Calu3 (cell line): ENCODE measurements at regions not wholly inside any gene's neighbourhood (a gene's known extent, or its start where the extent isn't known, plus 50 kb on each side); places are given as distances from the start of the nearest gene placed in this dataset.
"Not testable (repeated sequence)": the region's sequence is repeated elsewhere in the genome, so short reads cannot be mapped to it uniquely, and the experiment has no call there.

Experiments
- BruUV-seq: library from RNA; stranded (reverse); fragments of 400-500 nt; replicated peaks from 2 replicates; lab custom pipeline; 2021; lab: Mats Ljungman, UMichigan
- CTCF ChIA-PET: fragments of 300-600 bp; sonication (Branson Sonifier 250); formaldehyde crosslinking; loops from one replicate; lab custom pipeline; 2022; ENCODE audit warnings: antibody characterized with exemption; lab: Charles Lee
- DNase-seq: peaks from one replicate; pipeline ENCODE4 v3.0.0; 2022
- H3K27ac Mint-ChIP-seq: one replicate; pipeline ENCODE4 v1.8.0; 2022; ENCODE audit warnings: mixed read lengths; ENCODE audit not compliant: unreplicated experiment
- H3K27me3 Mint-ChIP-seq: one replicate; pipeline ENCODE4 v1.8.0; 2022; ENCODE audit warnings: mixed read lengths; ENCODE audit not compliant: unreplicated experiment
- H3K36me3 Mint-ChIP-seq: one replicate; pipeline ENCODE4 v1.8.0; 2022; ENCODE audit warnings: mild to moderate bottlenecking, moderate library complexity, mixed read lengths; ENCODE audit not compliant: insufficient read depth, unreplicated experiment
- H3K4me1 Mint-ChIP-seq: one replicate; pipeline ENCODE4 v1.8.0; 2022; ENCODE audit warnings: mild to moderate bottlenecking, low read depth, mixed read lengths; ENCODE audit not compliant: unreplicated experiment
- H3K4me3 Mint-ChIP-seq: one replicate; pipeline ENCODE4 v1.8.0; 2022; ENCODE audit warnings: mild to moderate bottlenecking, low read depth, moderate library complexity, mixed read lengths; ENCODE audit not compliant: unreplicated experiment
- H3K9me3 Mint-ChIP-seq: one replicate; pipeline ENCODE4 v1.8.0; 2022; ENCODE audit warnings: low read depth, mixed read lengths; ENCODE audit not compliant: unreplicated experiment
- CTCF ChIP-seq: fragments of 200-600 bp; IDR thresholded peaks from one replicate; pipeline ENCODE4 v1.8.0; 2022; ENCODE audit warnings: antibody characterized with exemption; ENCODE audit not compliant: unreplicated experiment
- intact Hi-C: fragments of 100-400 bp; cut with micrococcal nuclease; formaldehyde crosslinking; loops from one replicate; pipeline ENCODE4 v1.10.0; 2022; ENCODE audit not compliant: unreplicated experiment

GRCh38 chr13:66074018-66074615 is 1156.0 kb downstream of the PCDH9 start:
- Mint-ChIP-seq H3K36me3 (no peaks in the 10 kb centered on the region), H3K4me1 (no peaks in the 10 kb centered on the region), H3K27ac (no peak overlapping the region), H3K27me3 (no peaks in the 10 kb centered on the region), H3K4me3 (no peak overlapping the region), H3K9me3 (peaks cover 2% of the 10 kb centered on the region)
- intact Hi-C loops = no loop called here
- TF ChIP-seq CTCF = no peak
- DNase-seq = no peak
- BruUV-seq = no TSS peak
- CTCF ChIA-PET = no interaction called here

- H3K4me3 Mint-ChIP-seq, H3K27me3 Mint-ChIP-seq, H3K9me3 Mint-ChIP-seq, H3K4me1 Mint-ChIP-seq, intact Hi-C loops, BruUV-seq, CTCF ChIA-PET, H3K27ac Mint-ChIP-seq, H3K36me3 Mint-ChIP-seq, DNase-seq: not testable (repeated sequence)
Measured at GRCh38 chr13:66072097-66072496, 1158.0 kb downstream of the PCDH9 start.

GRCh38 chr13:66071608-66072007 is 1158.5 kb downstream of the PCDH9 start:
- Mint-ChIP-seq H3K4me1 (no peaks in the 10 kb centered on the region), H3K4me3 (no peak overlapping the region), H3K9me3 (peaks cover 2% of the 10 kb centered on the region), H3K36me3 (no peaks in the 10 kb centered on the region), H3K27ac (no peak overlapping the region), H3K27me3 (no peaks in the 10 kb centered on the region)
- no peak for DNase-seq
- no peak for TF ChIP-seq CTCF
- CTCF ChIA-PET = no interaction called here
- intact Hi-C loops = no loop called here
- BruUV-seq = no TSS peak

- H3K4me3 Mint-ChIP-seq = no peak overlapping the region
- TF ChIP-seq CTCF = no peak
- CTCF ChIA-PET = no interaction called here
- no peak overlapping the region for H3K27ac Mint-ChIP-seq
- BruUV-seq = no TSS peak
- H3K9me3 Mint-ChIP-seq = peaks cover 2% of the 10 kb centered on the region
- intact Hi-C loops = no loop called here
- no peaks in the 10 kb centered on the region for H3K4me1 Mint-ChIP-seq
- no peaks in the 10 kb centered on the region for H3K27me3 Mint-ChIP-seq
- DNase-seq = no peak
- H3K36me3 Mint-ChIP-seq = no peaks in the 10 kb centered on the region
Measured at GRCh38 chr13:66071029-66071428, 1159.1 kb downstream of the PCDH9 start.

- no peak for DNase-seq
- Mint-ChIP-seq H3K9me3 (peaks cover 2% of the 10 kb centered on the region), H3K36me3 (no peaks in the 10 kb centered on the region), H3K27me3 (no peaks in the 10 kb centered on the region), H3K4me1 (no peaks in the 10 kb centered on the region), H3K4me3 (no peak overlapping the region), H3K27ac (no peak overlapping the region)
- CTCF ChIA-PET = no interaction called here
- BruUV-seq = no TSS peak
- no peak for TF ChIP-seq CTCF
- intact Hi-C loops = no loop called here
Measured at GRCh38 chr13:66069570-66069969, 1160.6 kb downstream of the PCDH9 start.
